ENCODE measurements at regions not wholly inside any gene's neighbourhood (a gene's known extent, or its start where the extent isn't known, plus 50 kb on each side); places are given as distances from the start of the nearest gene placed in this dataset.

- FAIRE-seq: no peak
- no peak for DNase-seq (ENCODE audit: extremely low spot score, insufficient read length, low read depth)
Observed at GRCh38 chr10:85157206-85157605, 828.8 kb downstream of the CCSER2 start.

DNA sequence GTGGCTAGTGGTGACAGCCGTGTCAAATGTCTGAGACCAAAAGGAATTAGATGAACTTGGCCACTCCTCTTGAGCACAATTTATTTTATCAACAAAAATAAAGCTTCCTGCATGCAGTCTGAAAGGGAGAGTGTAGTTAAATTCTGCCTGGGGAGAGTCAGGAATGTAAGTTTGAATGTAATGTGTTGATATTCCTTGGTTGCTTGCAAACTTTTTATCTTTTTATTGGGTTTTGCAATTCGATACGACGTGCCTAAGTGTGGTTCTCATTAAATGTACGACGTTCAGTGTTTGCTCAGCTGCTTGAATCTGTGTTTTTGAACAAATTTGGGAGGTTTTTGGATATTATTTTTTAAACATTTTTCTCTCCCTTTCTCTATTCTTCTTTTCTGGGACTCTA lies 839.9 kb downstream of the CCSER2 start:
- no peak for FAIRE-seq
- no peak for DNase-seq (ENCODE audit: extremely low spot score, insufficient read length, low read depth)

GRCh38 chr10:85170026-85170425 lies 841.6 kb downstream of the CCSER2 start:
- DNase-seq (ENCODE audit: extremely low spot score, insufficient read length, low read depth) (no peak), FAIRE-seq (no peak)

DNA sequence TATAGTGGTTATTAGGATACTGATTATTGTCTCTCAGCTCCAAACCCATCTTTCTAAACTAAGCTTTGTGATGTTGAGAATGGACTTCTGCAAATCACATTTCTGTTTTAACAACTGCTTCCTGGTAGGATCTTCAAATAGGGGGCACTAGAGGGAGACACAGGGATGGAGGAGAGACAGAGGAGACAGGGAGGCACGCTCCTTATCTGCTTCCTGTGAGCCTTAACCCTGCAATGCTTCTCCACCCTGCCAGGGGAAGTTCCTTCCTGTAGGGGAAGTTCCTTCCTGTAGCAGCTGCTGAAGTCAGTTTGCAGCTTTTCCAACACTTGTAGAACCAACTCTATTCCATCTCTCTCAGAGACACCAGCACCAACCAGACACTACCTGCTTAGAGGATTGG lies 847.2 kb downstream of the CCSER2 start:
- no peak for DNase-seq (ENCODE audit: extremely low spot score, insufficient read length, low read depth)
- FAIRE-seq: no peak

DNA sequence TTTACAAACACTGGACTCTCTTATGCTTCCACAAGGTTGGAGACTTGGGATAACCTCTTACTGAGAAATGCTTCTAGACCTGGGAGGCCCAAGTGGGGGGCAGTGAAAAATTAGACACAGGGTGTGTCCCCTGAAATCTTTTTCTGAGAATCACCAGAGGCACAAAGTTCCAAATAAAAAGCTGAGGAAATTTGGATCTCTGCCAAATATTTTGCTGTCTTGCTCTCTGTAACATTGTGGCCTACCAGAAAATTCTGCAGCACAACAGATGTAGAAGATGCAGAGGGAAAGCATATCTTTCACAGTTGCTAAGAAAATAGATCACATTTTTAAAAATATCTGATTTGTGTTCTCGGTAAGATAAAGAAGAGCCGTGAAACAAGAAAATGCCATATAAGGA lies 849.4 kb downstream of the CCSER2 start:
- FAIRE-seq: no peak
- no peak for DNase-seq (ENCODE audit: extremely low spot score, insufficient read length, low read depth)

DNA sequence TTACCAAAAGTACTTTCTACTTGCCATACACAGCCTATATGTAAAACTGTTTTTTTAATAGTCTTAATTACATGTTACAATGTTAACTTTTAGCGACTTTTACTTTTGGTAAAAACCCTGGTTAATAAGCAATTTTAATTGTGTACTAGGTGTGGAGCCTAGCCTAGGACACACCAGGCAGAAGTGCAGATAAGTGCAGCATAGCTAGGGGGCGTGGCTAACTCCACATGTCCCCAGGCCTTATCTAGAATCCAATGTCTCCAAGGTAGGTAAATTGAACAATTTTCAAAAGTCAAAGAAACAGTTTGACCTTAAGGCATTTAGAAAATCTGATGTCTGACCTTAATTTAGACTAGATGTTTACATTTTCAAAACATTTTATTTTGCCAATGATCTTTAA lies 858.7 kb downstream of the CCSER2 start:
- DNase-seq (ENCODE audit: extremely low spot score, insufficient read length, low read depth): no peak
- FAIRE-seq: no peak

GRCh38 chr10:85188770-85189484 lies 860.5 kb downstream of the CCSER2 start:
- DNase-seq (ENCODE audit: extremely low spot score, insufficient read length, low read depth) (no peak), FAIRE-seq (no peak)

- DNase-seq (ENCODE audit: extremely low spot score, insufficient read length, low read depth): no peak
- FAIRE-seq: no peak
Observed at GRCh38 chr10:85193796-85194195, 865.4 kb downstream of the CCSER2 start.

GRCh38 chr10:85194706-85195105 lies 866.3 kb downstream of the CCSER2 start:
- FAIRE-seq (no peak), DNase-seq (ENCODE audit: extremely low spot score, insufficient read length, low read depth) (no peak)

- DNase-seq (ENCODE audit: extremely low spot score, insufficient read length, low read depth) (no peak), FAIRE-seq (no peak)
Observed at GRCh38 chr10:85195596-85195995, 867.2 kb downstream of the CCSER2 start.

- DNase-seq (ENCODE audit: extremely low spot score, insufficient read length, low read depth) (no peak), FAIRE-seq (no peak)
Observed at GRCh38 chr10:85204814-85205213, 876.4 kb downstream of the CCSER2 start.

DNA sequence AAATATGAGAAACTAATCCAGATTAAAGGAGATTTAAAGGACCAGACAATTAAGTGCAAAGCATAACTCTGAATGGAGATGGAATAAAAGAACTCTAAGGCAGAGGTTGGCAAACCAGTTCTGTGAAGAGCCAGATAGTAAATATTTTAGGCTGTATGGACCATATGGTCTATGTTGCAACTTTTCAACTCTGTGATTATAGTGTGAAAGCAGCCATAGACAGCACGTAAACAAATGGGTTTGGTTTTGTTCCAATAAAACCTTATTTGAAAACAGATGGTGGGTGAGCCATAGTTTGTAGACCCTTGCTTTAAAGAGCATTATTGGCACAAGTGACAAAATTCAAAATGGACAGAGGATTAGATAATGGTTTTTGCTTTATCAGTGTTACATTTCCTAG lies 884.1 kb downstream of the CCSER2 start:
- DNase-seq (ENCODE audit: extremely low spot score, insufficient read length, low read depth): no peak
- no peak for FAIRE-seq

DNA sequence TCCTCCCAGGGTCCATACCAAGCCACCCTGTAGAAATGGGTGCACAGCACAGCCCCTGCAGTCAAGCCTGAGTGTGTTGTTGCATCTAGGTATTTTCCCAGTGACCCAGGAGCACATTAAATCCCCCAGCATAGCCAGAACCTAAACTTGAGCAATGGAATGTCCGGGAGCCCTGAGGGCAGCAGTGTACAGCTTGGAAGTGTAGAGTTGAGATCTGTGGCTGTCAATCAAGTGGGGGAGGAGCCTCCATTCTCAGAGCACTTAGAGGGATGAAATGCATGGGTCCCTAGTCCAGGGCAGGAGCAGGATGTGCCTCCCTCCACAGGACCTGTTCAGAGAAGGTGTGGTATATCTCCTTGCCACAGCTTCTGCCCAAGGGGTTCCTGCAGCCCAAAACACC lies 885.1 kb downstream of the CCSER2 start:
- no peak for DNase-seq (ENCODE audit: extremely low spot score, insufficient read length, low read depth)
- no peak for FAIRE-seq

DNA sequence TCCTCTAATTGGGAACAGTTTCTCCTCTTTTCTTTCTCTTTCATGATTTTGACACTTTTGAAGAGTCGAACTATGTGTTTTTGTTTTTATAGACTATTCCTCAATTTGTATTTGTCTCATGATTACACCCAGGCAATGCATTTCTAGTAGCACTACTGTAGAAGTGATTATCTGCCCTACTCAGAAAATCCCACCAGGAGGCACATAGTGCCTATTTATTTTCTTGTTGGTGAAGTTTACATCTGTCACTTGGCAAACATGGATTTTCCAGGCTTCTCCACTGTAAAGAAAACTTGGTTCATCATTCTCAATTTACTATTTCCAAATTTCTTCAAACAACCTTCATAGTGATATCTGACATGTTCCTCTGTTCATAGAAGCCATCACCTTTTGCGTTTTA lies 893.9 kb downstream of the CCSER2 start:
- DNase-seq (ENCODE audit: extremely low spot score, insufficient read length, low read depth): no peak
- FAIRE-seq: no peak

DNA sequence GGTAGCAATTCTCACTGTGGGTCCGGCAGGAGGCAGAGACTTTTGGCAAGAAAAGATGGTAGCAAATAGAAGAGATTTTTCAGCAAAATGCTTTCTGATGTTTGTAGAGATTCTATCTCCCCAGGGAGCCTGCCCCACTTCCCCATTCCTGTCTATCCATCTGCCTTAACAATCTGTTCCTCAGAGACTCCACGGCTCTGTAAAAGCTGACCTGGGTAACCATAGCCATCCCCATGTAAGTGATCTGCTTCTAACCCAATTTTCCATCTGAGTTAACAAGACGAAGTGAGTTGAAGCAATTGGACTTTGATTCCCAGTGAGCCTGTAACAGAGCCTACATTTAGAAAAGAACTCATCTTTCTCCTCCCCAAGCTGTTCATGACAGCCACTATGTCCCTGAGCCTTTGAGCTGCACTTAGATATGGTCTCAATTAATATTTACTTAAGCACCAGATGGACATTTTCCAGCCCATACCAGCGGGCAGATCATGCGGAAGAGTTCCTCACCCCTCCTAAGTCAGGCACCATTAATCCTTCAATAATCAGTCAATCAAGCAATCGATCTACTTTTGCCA lies 896.1 kb downstream of the CCSER2 start:
- no peak for DNase-seq (ENCODE audit: extremely low spot score, insufficient read length, low read depth)
- FAIRE-seq: no peak

- DNase-seq (ENCODE audit: extremely low spot score, insufficient read length, low read depth) (no peak), FAIRE-seq (no peak)
Observed at GRCh38 chr10:85225311-85225710, 896.9 kb downstream of the CCSER2 start.

- DNase-seq (ENCODE audit: extremely low spot score, insufficient read length, low read depth) (no peak), FAIRE-seq (no peak)
Observed at GRCh38 chr10:85226596-85226995, 898.2 kb downstream of the CCSER2 start.

DNA sequence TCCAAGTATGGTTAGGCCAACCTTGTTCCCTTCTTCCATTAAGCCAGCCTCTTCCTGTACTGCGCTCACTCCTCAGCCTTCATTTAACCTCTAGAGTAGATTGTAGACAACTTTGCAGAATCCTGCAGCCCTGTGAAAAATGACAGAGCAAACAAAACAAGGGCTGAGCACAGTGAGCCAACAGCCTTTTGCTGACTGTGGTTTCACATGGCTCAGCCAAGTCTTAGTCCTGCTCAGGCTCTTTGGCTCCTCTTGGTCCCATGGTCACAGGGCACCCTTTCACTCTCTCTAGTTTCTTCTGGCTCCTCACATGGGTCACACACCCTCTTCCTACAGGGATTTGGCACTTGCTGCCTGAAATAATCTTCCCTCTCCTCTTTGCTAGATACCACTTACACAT lies 900.3 kb downstream of the CCSER2 start:
- DNase-seq (ENCODE audit: extremely low spot score, insufficient read length, low read depth) (no peak), FAIRE-seq (no peak)

DNA sequence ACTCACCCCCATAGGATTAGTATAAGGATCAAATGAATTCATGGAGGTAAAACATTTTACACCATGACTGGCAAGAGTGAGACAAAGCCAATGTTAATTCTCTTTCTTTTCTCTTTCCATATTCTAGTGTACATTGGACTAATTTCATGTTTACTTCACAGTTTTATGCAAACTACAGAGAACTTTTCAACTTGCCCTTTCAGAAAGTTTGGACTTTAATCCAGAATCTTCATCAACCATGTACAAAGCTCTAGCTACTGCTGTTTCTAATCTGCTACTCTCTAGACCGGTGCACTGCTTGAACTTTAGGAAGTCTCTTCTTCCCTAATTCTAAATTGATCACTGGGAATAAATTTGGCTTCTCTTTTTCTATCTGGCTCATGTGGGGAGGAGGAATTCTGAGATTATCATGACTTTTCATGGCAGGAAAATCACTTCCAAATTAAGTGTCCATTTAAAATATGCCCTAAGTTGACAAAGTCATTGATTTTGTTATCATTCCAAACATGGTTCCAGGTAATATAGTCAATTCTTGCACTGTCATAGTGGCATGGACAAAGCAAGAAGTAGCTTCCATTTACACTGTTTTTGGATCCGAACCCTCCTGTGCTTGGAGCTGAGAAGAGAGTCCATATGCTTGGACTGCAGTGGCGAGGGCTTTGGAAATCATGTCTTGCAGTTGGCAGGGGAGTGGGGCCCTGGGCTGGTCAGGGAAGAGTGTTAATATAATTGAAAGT lies 903.3 kb downstream of the CCSER2 start:
- FAIRE-seq (no peak), DNase-seq (ENCODE audit: extremely low spot score, insufficient read length, low read depth) (no peak)

- DNase-seq (ENCODE audit: extremely low spot score, insufficient read length, low read depth) (no peak), FAIRE-seq (no peak)
Observed at GRCh38 chr10:85235258-85235657, 906.9 kb downstream of the CCSER2 start.

GRCh38 chr10:85238676-85239075 lies 910.3 kb downstream of the CCSER2 start:
- FAIRE-seq (no peak), DNase-seq (ENCODE audit: extremely low spot score, insufficient read length, low read depth) (no peak)
